HUDEP-2 (cell line): ENCODE measurements at regions not wholly inside any gene's neighbourhood (a gene's known extent, or its start where the extent isn't known, plus 50 kb on each side); places are given as distances from the start of the nearest gene placed in this dataset.

Experiments used
- DNase-seq, 76 experiments: peaks; one replicate each; lab custom pipeline; 2025; ENCODE audit not compliant: unreplicated experiment in 76 of 76; lab: John Stamatoyannopoulos, UW

DNA sequence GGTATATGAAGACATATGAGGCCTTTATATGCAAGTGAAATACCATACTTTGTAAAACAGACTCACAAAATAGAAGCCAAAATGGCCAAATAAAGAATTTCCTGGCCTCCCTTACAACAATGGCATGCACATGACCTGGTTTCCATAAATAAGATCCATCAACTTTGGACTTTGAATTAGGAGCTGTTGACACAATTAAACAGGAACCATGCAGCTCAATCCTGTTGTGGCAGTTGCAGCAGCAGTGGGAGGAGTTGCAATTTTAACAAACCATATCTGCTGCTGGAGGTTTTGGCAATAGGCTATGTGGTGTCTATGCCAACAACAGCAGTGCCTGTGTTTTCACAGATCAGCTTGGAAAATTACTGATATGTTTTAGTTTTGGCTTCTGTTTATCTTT, 818.6 kb downstream of the FAM181B start:
- DNase-seq: no peak

DNA sequence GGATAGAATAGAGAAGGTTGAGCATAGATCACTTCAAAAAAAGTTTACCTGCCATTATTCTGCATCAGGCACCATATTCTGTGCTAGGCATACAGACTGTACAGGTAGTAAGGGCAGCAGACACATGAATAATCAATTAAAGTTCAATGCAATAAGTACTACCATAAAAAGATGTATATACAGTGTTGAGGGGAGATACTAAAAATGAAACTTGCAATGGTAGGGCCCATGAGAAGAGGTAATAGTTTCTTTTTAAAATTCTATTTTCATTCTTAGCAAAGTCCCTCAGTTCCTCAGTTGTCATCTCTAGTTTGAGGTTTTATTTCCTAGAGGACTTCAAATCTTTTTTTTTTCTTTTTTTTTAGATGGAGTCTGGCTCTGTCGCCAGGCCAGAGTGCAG, 819.9 kb downstream of the FAM181B start:
- no peak for DNase-seq

DNA sequence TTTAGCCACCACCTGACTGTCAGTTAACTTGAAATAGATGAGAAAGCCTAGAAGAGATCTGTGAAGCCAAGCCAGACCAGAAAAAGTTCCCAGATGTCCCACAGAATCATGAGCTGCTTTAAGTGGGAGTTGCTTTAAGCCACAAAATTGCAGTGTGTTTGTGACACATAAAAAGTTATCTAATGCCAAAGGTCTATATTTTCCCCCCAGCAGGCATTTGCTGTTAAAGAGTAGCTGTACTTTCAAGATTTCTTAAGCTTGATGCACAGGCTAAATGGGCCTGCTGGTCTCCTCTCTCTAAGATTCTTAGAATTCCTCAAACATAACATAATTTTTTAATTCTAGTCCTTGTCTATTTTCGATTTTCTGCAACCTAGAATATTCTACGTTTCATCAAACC, 825.7 kb downstream of the FAM181B start:
- DNase-seq: no peak

DNA sequence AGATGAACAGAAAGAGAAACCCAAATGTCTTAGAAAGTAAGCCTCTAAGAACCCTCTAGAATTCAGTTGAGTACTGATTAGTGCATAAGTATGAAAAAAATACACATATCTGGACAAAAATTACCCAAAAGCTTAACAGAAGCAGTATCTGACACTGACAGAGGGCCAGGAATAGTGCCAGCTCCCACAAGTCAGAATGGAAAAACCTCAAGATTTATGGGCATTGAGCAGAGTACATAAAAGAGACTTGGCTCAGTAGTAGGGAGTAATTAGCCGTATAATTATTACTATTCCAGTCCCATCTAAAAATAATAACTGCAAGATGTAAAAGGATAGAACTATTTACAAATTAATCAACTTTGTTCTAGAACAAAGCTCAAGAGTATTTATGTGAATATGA, 834.5 kb downstream of the FAM181B start:
- no peak for DNase-seq

DNA sequence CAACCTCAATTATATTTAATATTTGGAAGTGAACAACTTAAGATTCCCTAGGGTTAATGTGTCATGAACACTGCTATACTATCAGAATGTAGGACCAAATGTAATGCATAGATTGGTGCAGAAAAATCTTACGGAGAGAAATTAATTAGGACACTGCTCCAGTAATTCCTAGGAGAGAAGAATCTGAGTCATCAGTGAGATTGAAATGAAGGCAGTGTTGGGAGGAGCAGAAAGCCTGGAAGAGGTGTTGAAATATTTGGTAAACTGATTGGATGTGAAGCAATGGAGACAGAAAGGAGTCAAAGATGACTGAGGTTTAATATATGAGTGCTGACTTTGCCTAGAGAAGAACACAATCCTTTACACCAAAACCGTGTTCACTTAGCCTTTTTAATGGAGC, 836.0 kb downstream of the FAM181B start:
- no peak for DNase-seq

DNA sequence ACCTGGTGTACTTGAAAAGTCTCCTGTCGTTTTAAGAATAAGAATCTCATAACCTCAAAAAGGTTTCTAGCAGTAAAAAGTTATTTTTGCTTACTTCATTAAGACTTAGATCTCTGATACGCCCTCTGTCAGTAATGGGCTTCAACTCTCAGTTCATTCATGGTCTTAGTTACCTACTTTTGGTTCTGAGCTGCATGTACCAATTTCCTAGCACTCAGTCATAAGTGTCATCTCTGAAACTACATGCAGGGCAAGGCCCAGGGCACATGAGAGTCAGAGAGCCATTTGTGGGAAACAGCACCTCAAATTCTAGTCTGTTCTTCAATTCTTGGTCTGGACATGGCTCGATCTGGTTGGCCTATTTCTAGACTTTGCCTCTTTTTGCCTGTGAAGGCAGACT, 838.4 kb downstream of the FAM181B start:
- DNase-seq: no peak

DNA sequence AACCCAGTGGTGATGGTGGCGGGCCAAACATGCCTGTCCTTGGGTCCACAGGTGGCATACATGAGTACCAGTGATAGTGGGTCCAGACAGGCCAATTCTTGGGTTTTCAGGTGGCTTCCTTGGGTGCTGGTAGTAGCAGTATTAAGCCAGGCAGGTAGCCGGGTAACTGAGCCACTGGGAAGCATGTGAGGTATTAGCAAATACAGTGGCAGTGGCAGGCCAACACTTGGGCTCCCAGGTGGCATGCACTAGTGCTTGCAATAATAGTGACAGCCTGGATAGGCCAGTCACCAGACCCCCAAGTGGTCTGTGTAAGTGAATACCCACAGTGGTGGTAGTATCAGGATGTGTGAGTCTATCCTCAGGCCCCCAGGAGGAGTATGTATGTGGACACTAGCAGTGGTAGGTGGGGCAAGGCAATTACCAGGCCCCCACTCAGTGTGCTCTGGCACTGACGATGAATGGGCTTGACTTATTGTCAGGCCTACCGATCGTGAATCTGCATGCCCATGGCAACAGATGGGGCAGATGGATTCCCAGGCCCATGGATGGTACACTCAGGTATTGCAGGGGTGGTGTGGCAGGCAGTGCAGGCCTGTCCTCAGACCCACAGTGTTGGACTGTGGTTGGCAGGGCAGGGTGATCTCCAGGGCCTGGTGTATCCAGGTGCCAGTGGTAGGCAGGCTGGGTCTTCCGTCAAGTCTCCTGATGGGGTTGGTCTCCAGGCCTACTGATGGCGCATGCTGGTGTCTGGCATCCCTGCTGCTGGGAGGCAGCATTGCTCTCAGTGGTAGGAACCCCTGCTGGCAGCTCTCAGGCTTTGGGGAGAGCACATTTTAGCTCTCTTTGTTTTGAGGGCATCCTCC, 840.7 kb downstream of the FAM181B start:
- no peak for DNase-seq

DNA sequence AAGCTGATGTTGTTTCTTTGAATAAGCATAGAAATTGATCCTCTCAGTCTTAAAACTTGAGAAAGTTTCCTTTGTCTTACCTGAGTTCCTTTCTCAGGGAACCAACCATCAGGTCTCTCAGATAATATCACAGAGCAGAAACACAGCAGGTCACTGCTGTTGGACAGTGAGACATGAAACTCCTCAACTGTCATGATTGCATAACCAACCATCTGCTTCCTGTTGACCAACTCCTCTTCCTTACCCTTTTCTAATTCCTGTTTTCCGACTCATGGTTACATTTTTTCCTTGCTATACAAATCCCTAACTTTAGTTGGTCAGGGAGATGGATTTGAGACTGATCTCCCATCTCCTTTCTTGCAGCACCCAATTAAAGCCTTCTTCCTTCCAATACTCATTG, 845.3 kb downstream of the FAM181B start:
- no peak for DNase-seq

DNA sequence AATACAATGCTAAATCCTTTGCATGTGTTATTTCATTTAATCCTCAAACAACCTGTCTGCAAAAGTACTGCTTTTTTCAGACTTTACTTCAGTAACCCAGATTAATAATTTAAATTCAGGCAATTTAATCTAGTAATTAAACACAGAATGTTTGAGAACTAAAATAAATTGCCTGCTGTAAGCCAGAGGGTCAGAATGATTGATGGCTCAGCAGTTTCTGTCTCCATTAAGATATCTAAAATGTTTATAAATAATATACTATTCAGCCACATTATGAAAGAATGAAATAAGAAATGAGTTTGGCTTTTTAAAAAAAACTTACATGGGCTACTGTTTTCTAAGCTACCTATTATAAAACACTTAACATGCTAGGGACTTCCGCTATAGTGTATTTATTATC, 846.0 kb downstream of the FAM181B start:
- DNase-seq: no peak

DNA sequence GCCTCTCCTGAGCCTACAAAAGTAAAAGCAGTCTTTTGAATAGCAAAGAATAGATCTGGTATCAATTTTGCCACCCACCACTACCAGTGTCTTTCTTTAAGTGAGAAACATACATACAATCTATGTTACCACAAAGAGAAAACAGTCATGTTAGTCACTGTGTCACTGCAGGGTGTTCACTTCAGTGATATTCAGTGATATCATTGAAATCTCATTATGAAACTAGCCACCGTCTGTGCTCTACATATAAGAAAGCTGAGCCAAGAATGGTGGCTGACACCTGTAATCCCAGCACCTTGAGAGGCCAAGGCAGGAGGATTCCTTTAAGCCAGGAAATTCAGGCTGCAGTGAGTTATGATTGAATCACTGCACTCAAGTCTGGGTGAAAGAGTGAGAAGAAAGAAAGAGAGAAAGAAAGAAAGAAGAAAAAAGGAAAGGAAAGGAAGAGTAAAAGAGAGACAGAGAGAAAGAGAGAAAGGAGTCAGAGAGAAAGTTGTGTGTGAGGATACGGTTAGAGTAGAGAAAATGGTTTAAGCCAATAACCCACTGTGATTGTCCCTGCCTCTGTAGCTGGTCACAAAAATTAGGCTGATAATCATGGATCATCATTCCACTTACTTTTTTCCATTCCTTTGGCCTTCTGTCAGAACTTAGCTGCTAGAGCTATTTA, 847.1 kb downstream of the FAM181B start:
- DNase-seq: no peak

DNA sequence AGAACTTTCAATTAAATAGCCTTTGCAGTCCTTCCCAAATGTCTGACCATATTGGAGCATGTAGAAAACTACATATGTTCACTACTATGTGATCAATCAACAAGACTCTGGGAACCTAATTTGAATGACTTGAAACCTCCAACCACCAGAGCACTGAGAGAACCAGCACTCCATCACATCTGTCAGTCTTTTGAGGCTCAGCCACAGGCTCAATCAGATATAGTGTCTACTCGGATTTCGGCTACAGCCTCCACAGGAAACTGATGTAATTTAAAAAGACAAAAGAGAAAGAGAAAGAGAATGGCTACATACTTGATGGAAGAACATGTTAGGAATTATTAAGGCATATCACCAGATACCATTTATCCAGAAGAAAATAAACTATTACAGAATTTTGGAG, 859.0 kb downstream of the FAM181B start:
- no peak for DNase-seq

DNA sequence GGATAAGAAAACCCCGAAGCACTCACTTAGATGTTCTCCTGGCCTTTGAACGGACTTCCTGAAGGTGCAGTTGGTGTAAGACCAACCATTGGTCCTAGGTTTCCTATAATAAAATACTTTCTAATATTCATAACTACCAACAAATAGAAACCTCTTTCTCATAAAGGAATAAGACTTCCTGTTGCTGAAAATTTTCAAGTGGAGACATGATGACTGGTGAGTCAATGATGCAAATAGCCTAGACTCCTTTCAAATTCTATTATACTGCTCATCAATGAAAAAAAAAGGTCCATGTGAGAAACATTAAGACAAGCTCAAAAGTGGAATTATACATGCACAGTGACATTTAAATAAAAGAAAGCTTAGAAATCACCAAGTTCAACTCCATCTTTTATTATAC, 862.8 kb downstream of the FAM181B start:
- no peak for DNase-seq

DNA sequence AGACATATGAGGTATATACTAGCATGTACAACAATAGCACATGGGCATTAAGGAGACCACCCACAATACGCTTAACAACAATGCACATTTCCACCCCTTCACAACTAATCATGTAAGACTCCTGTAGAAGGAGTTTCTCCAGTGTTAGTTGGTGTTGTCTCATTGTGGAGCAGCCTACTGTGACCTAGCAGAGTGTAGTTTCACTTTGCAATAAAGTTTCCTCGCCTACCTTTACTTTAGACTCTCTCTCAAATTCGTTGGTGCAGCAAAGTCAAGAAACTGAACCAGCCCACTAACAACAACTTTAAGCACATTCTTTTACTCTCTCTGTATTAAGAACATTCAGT, 863.6 kb downstream of the FAM181B start:
- DNase-seq: no peak

DNA sequence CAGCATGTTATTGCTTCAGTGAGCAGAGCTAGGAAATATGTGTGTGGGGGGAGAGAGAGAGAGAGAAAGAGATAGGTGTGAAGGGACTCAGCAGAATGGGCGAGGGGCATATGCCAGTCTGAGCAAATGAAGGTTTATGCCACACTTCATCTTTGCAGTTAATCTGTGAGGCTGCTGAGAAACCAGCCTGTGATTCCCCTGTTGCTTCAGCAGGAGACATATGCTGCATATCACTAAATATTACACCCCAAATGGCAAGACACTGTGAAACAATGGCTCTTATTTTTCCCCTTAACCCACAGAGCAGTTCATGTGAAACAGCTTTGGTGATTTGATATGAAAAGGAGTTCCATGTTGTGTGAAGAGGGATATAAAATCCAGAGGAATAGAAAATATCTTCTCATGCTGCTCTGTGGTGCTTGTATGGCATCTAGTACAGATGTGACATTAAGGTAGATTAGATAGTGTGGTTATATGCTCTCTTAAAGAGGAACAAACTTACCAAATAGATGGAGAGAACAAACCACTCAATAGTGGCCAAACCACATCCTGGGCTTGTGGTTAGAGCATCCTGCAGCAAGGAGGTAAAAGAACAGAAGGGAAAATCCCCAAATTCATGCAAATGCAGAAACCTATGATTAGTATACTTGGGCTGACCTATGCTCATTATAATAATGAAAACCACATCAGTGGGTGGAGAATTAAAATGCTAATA, 864.2 kb downstream of the FAM181B start:
- DNase-seq: no peak

DNA sequence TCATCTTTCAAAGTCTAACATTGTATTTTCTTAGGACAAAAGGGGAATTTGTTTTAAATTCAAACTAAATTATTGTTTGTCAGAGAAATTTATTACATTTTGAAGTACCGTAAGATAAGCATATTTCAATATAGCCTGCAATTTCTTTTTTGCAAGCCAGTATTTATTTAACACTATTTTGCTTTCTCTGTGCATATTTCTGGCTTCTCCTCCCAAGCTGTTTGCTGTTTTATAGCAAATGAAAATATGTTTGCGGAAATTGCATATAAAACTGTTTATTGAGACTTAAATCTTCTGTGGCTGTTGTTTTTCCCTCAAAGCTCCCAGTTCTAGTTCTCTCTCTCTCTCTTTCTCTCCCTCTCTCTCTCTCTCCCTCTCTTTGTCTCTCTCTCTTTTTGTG, 866.8 kb downstream of the FAM181B start:
- DNase-seq: no peak

DNA sequence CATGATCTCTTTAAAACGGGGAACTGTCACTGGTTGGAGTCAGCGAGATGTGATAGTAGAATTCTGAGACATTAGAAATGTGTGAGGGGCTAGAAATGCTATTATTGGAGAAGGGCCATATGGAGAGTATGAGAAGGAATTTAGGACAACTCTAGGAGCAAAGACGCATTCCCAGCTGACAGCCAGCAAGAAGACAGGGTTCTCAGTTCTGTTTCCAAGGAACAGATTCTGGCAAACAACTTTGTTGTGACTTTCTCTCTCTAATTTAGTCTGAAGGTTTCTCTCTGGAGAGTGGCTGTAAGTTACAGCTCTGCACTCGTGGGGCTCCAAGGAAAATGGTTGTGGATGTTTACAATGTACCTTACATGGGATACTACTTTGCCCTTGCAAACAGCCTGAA, 876.3 kb downstream of the FAM181B start:
- DNase-seq: no peak

DNA sequence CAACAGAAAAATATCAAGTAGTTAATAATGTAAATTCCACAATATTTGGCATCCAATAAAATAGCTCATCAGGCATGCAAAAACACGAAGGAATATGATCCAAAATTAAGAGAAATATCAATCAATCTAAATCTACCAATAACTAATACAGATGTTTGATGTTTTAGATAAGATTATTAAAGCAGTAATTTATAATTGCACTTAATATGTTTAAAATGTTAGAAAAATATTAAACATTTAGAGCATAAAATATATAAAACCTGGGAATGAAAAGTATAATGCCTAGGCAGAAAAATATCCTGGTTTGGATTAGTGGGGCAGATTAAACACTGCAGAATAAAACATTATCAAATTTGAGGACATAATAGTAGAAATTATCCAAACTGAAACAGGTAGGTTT, 879.9 kb downstream of the FAM181B start:
- DNase-seq: no peak

DNA sequence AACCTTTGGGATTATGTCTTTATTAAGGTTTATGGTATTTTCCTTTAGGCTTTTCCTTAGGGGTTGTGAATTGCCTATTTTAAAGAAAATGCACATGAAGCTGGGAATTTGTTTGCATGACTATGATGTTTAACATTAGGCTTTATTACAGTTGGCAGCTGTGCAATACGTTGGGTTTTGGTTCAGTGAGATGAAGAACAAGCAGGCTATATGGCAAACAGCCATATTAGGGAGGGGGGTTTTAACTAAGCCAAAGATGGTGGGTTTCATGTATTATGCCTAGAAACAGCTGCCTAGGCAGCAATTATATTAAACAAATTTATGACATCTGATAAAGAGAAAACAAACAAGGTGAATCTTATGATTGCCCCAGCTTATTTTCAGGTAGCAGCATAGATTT, 880.8 kb downstream of the FAM181B start:
- DNase-seq: no peak

DNA sequence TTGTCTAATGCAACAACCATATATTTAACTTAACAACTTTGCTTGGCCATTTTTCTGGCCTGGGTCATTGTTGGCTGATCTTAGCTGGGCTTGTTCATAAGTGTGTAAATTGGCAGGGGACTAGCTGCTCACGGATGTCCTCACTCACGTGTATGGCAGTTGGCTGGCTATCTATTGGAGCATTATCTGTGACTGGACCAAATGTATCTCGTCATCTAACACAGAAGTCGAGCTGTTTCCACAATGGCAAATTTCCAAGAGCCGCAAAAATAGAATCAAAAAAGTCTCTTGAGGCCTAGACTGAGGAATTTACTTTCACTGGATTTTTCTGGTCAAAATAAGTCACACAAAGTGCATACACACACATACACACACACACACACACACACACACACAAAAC, 893.3 kb downstream of the FAM181B start:
- no peak for DNase-seq

DNA sequence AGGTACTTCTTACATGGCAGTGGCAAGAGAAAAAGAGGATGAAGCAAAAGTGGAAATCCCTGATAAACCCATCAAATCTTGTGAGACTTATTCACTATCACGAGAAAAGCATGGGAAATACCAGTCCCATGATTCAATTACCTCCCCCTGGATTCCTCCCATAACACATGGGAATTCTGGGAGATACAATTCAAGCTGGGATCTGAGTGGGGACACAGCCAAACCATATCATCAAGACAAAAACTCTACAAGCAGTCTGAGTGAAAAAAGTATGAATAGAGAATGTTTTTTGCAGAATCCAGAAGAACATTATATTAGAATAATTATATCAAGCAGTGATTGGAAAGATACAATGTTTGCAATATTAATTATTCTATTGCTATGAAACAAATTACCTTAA, 893.7 kb downstream of the FAM181B start:
- no peak for DNase-seq

DNA sequence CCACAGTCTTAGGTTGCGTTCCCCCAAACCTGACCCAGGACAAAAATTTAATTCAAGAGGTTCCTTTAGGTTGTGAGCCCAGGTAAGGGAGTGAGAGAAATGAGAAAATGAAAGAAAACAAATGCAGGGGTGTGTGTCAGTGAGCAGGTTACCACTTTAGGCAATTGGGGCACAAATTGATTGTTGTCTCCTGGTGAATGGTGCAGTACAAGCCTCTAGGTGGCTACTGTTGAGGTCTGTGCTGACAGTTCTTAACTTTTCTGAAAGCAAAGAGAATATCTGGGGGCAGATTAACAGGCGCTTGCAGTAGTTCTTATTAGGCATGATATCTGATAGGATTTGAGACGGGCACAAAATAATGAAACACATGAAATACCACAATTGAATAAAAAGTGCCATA, 894.6 kb downstream of the FAM181B start:
- DNase-seq: no peak

DNA sequence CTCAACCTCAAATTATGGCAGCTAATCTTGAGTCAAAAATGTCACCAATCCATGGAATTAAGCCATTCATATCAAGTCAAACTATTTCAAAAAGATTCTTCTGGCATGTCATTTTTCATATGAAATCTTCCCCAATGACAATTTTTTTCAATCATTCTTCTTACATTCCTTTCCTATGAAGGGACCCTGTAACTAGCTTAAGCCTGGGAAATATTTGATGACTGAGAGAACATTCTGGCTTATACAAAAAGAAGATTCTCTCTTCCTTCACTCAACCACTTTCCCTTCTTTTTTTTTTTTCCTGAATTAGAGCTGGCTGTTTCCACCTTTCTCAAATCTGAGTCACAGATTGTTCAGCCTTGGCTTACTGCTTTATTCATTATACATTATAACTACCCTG, 903.7 kb downstream of the FAM181B start:
- no peak for DNase-seq
